Loucy (cell line): ENCODE measurements at regions not wholly inside any gene's neighbourhood (a gene's known extent, or its start where the extent isn't known, plus 50 kb on each side); places are given as distances from the start of the nearest gene placed in this dataset.

Experiments used
- H2AFZ ChIP-seq: fragments of 200-600 bp; sonication (generic); 2 replicates; pipeline ENCODE4 v1.6.0; 2016; ENCODE audit warnings: antibody characterized with exemption, mild to moderate bottlenecking, low read length, moderate library complexity
- H3F3A ChIP-seq: fragments of 200-600 bp; 2 replicates; pipeline ENCODE4 v1.6.0; 2016; ENCODE audit warnings: antibody characterized with exemption, low read depth, mild to moderate bottlenecking
- H3K27me3 ChIP-seq: fragments of 200-600 bp; sonication (generic); 2 replicates; pipeline ENCODE4 v1.6.1; 2014; ENCODE audit warnings: low read length, mild to moderate bottlenecking; ENCODE audit not compliant: insufficient read depth, poor library complexity, severe bottlenecking
- H3K36me3 ChIP-seq: fragments of 200-600 bp; sonication (generic); 2 replicates; pipeline ENCODE4 v1.6.1; 2016; ENCODE audit warnings: low read length; ENCODE audit not compliant: insufficient read depth
- H3K4me1 ChIP-seq: fragments of 200-600 bp; sonication (generic); 2 replicates; pipeline ENCODE4 v1.5.1; 2014; ENCODE audit warnings: low read length, mild to moderate bottlenecking; ENCODE audit not compliant: insufficient read depth, poor library complexity, severe bottlenecking
- H3K4me2 ChIP-seq: fragments of 200-600 bp; sonication (generic); 2 replicates; pipeline ENCODE4 v1.6.0; 2014; ENCODE audit warnings: antibody characterized with exemption, low read length, low read depth, mild to moderate bottlenecking; ENCODE audit not compliant: poor library complexity, severe bottlenecking
- H3K4me3 ChIP-seq: fragments of 200-600 bp; sonication (generic); 2 replicates; pipeline ENCODE4 v1.5.1; 2014; ENCODE audit warnings: low read length, mild to moderate bottlenecking, mixed read lengths; ENCODE audit not compliant: poor library complexity, severe bottlenecking
- H3K79me2 ChIP-seq: fragments of 200-600 bp; sonication (generic); 2 replicates; pipeline ENCODE4 v1.6.1; 2014; ENCODE audit warnings: low read length; ENCODE audit not compliant: insufficient read depth
- H3K9ac ChIP-seq: fragments of 200-600 bp; sonication (generic); 2 replicates; pipeline ENCODE4 v1.6.0; 2014; ENCODE audit warnings: mild to moderate bottlenecking, low read depth, low read length, moderate library complexity; ENCODE audit not compliant: poor library complexity, severe bottlenecking
- H3K9me2 ChIP-seq: fragments of 200-600 bp; sonication (generic); replicated peaks from 2 replicates; pipeline ENCODE4 v1.6.1; 2016; ENCODE audit warnings: low read depth, low read length, mixed read lengths
- H3K9me3 ChIP-seq: fragments of 200-600 bp; sonication (generic); 2 replicates; pipeline ENCODE4 v1.6.1; 2014; ENCODE audit warnings: mild to moderate bottlenecking, antibody characterized with exemption, low read length, low read depth; ENCODE audit not compliant: insufficient read depth
- H4K20me1 ChIP-seq: fragments of 200-600 bp; sonication (generic); 2 replicates; pipeline ENCODE4 v1.6.0; 2014; ENCODE audit warnings: antibody characterized with exemption, low read length, mild to moderate bottlenecking; ENCODE audit not compliant: insufficient read depth, poor library complexity, severe bottlenecking
- EZH2phosphoT487 ChIP-seq: fragments of 200-600 bp; IDR thresholded peaks from 2 replicates; pipeline ENCODE4 v1.6.1; 2018; ENCODE audit warnings: antibody characterized with exemption, mild to moderate bottlenecking, moderate library complexity, borderline replicate concordance
- TF ChIP-seq, protein P1 (sequence below): fragments of 200-600 bp; sonication (generic); conservative IDR thresholded peaks from 2 replicates; pipeline ENCODE4 v1.5.1; 2014; ENCODE audit warnings: mild to moderate bottlenecking, antibody characterized with exemption, low read length

DNA sequence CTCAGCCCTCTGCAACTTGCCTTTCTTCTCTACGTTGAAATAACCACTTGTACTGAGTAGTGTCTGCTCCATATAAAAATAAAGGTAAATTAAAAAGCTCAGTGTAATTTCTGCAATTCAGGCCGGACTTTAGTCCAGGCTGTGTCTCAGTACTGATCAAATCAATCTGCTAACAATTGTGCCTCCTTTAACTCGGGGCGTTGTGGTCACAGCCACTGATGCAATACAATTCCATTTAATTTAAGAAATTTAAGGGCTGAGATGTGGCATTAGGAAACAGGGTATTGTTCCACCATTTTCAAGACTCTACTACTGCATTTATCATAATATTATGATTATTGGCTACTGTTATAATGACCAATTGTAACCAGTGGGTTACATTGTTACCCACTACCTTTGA is 60.0 kb upstream of the NPAS2 start:
- H3K4me3 ChIP-seq = no peak overlapping the region
- no peak overlapping the region for H2AFZ ChIP-seq
- no peaks in the 10 kb centered on the region for H3K36me3 ChIP-seq
- H3F3A ChIP-seq = no peaks in the 10 kb centered on the region
- no peaks in the 10 kb centered on the region for H3K27me3 ChIP-seq
- no peaks in the 10 kb centered on the region for H3K4me1 ChIP-seq
- H4K20me1 ChIP-seq = no peaks in the 10 kb centered on the region
- no peak overlapping the region for H3K4me2 ChIP-seq
- H3K9ac ChIP-seq = no peak overlapping the region
- no peaks in the 10 kb centered on the region for H3K9me3 ChIP-seq
- TF ChIP-seq, protein P1, sequence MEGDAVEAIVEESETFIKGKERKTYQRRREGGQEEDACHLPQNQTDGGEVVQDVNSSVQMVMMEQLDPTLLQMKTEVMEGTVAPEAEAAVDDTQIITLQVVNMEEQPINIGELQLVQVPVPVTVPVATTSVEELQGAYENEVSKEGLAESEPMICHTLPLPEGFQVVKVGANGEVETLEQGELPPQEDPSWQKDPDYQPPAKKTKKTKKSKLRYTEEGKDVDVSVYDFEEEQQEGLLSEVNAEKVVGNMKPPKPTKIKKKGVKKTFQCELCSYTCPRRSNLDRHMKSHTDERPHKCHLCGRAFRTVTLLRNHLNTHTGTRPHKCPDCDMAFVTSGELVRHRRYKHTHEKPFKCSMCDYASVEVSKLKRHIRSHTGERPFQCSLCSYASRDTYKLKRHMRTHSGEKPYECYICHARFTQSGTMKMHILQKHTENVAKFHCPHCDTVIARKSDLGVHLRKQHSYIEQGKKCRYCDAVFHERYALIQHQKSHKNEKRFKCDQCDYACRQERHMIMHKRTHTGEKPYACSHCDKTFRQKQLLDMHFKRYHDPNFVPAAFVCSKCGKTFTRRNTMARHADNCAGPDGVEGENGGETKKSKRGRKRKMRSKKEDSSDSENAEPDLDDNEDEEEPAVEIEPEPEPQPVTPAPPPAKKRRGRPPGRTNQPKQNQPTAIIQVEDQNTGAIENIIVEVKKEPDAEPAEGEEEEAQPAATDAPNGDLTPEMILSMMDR = no peak
- no peak for TF ChIP-seq EZH2phosphoT487
- no peaks in the 10 kb centered on the region for H3K9me2 ChIP-seq
- H3K79me2 ChIP-seq = no peaks in the 10 kb centered on the region

DNA sequence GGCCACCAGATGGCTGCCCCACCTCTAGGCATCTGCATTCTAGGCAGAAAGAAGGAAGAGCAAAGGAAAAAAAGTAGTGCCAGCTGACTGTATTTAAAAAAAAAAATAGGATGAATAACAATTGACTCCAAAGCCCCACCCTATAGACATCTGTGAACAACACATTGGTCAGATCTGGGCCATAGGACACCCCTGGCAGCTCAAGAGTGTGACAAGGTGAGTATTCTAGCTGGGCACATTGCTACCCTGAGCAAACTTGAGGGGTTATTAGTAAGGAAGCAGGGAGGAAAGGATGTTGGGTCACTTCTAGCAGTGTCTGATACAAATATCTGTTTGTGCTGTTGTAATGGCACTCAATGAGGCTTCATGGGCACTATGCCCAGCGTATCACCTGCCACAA is 58.6 kb upstream of the NPAS2 start:
- TF ChIP-seq EZH2phosphoT487 = no peak
- TF ChIP-seq, protein P1 = no peak
- Histone ChIP-seq H3F3A (no peaks in the 10 kb centered on the region), H3K4me2 (no peak overlapping the region), H3K27me3 (no peaks in the 10 kb centered on the region), H3K9me3 (no peaks in the 10 kb centered on the region), H3K9me2 (no peaks in the 10 kb centered on the region), H3K36me3 (no peaks in the 10 kb centered on the region), H4K20me1 (no peaks in the 10 kb centered on the region), H3K9ac (no peak overlapping the region), H3K79me2 (no peaks in the 10 kb centered on the region), H3K4me3 (no peak overlapping the region), H2AFZ (no peak overlapping the region), H3K4me1 (no peaks in the 10 kb centered on the region)

DNA sequence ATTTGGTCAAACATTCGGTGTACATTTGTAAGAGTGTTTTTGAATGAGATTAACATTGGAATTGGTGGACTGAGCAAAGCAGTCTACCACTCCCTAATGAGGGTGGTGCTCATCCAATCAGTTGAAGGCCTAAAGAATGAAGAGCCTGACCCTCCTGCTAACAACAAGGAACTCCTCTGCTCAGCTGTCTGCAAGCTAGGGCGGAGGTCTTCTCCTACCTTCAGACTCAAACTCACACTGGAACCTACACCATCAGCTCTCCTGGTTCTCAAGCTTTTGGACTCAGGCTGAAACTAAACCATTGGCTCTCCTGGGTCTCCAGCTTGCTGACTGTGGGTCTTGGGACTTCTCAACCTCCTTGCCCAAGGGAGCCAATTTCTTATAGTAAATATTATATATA is 55.5 kb upstream of the NPAS2 start:
- H3K9ac ChIP-seq = no peak overlapping the region
- no peaks in the 10 kb centered on the region for H3K79me2 ChIP-seq
- H3K4me3 ChIP-seq = no peak overlapping the region
- H3K9me3 ChIP-seq = no peaks in the 10 kb centered on the region
- H3F3A ChIP-seq = no peaks in the 10 kb centered on the region
- H4K20me1 ChIP-seq = no peaks in the 10 kb centered on the region
- H3K4me1 ChIP-seq = no peaks in the 10 kb centered on the region
- no peaks in the 10 kb centered on the region for H3K9me2 ChIP-seq
- TF ChIP-seq, protein P1 = no peak
- TF ChIP-seq EZH2phosphoT487 = no peak
- no peak overlapping the region for H2AFZ ChIP-seq
- H3K4me2 ChIP-seq = no peak overlapping the region
- H3K36me3 ChIP-seq = no peaks in the 10 kb centered on the region
- no peaks in the 10 kb centered on the region for H3K27me3 ChIP-seq
